ENCODE measurements at regions not wholly inside any gene's neighbourhood (a gene's known extent, or its start where the extent isn't known, plus 50 kb on each side); places are given as distances from the start of the nearest gene placed in this dataset.

- DNase-seq (ENCODE audit: low read depth), result no peak
- no peak for TF ChIP-seq CTCF (IDR thresholded peaks at IDR 0.05; ENCODE audit: control insufficient read depth, extremely low read depth, insufficient read depth)
- no peak overlapping the region for H3K4me3 ChIP-seq (ENCODE audit: low read depth, low read length)
Observed at GRCh38 chr20:11165789-11166188, 492.0 kb upstream of the JAG1 start.

GRCh38 chr20:11166712-11167111, 492.9 kb upstream of the JAG1 start:
- no peak for TF ChIP-seq CTCF (IDR thresholded peaks at IDR 0.05; ENCODE audit: control insufficient read depth, extremely low read depth, insufficient read depth)
- no peak overlapping the region for H3K4me3 ChIP-seq (ENCODE audit: low read depth, low read length)
- no peak for DNase-seq (ENCODE audit: low read depth)

- no peak for DNase-seq (ENCODE audit: low read depth)
- no peak overlapping the region for H3K4me3 ChIP-seq (ENCODE audit: low read depth, low read length)
- no peak for TF ChIP-seq CTCF (IDR thresholded peaks at IDR 0.05; ENCODE audit: control insufficient read depth, extremely low read depth, insufficient read depth)
Observed at GRCh38 chr20:11168026-11168425, 494.2 kb upstream of the JAG1 start.

- TF ChIP-seq CTCF (IDR thresholded peaks at IDR 0.05; ENCODE audit: control insufficient read depth, extremely low read depth, insufficient read depth), result no peak
- DNase-seq (ENCODE audit: low read depth), result no peak
- no peak overlapping the region for H3K4me3 ChIP-seq (ENCODE audit: low read depth, low read length)
Observed at GRCh38 chr20:11170025-11170424, 496.2 kb upstream of the JAG1 start.

GRCh38 chr20:11170565-11170964, 496.8 kb upstream of the JAG1 start:
- no peak for TF ChIP-seq CTCF (IDR thresholded peaks at IDR 0.05; ENCODE audit: control insufficient read depth, extremely low read depth, insufficient read depth)
- no peak for DNase-seq (ENCODE audit: low read depth)

GRCh38 chr20:11172881-11173280, 499.1 kb upstream of the JAG1 start:
- TF ChIP-seq CTCF (IDR thresholded peaks at IDR 0.05; ENCODE audit: control insufficient read depth, extremely low read depth, insufficient read depth), result no peak
- no peak for DNase-seq (ENCODE audit: low read depth)
- no peak overlapping the region for H3K4me3 ChIP-seq (ENCODE audit: low read depth, low read length)

More at GRCh38 chr20:11170565-11170964, 496.8 kb upstream of the JAG1 start:
- H3K4me3 ChIP-seq (ENCODE audit: low read depth, low read length), result no peak overlapping the region

GRCh38 chr20:11173916-11174315, 500.1 kb upstream of the JAG1 start:
- no peak overlapping the region for H3K4me3 ChIP-seq (ENCODE audit: low read depth, low read length)
- TF ChIP-seq CTCF (IDR thresholded peaks at IDR 0.05; ENCODE audit: control insufficient read depth, extremely low read depth, insufficient read depth), result no peak
- no peak for DNase-seq (ENCODE audit: low read depth)

Measured in LNCaP clone FGC (cell line).